Retinal pigment epithelial cell (primary cell): ENCODE measurements at regions not wholly inside any gene's neighbourhood (a gene's known extent, or its start where the extent isn't known, plus 50 kb on each side); places are given as distances from the start of the nearest gene placed in this dataset.

Experiments used
- DNase-seq: peaks from one replicate; pipeline ENCODE4 v3.0.0-alpha.2; 2010; ENCODE audit warnings: low read depth
- H3K4me3 ChIP-seq: 2 replicates; pipeline ENCODE4 v1.5.1; 2011; ENCODE audit warnings: mild to moderate bottlenecking, low read length, control low read depth, moderate library complexity
- TF ChIP-seq, protein P1 (sequence below): conservative IDR thresholded peaks from 2 replicates; pipeline ENCODE4 v1.5.1; 2011; ENCODE audit warnings: low read depth, low read length, control low read depth, inconsistent platforms

- DNase-seq = no peak
- H3K4me3 ChIP-seq = no peak overlapping the region
- TF ChIP-seq, protein P1, sequence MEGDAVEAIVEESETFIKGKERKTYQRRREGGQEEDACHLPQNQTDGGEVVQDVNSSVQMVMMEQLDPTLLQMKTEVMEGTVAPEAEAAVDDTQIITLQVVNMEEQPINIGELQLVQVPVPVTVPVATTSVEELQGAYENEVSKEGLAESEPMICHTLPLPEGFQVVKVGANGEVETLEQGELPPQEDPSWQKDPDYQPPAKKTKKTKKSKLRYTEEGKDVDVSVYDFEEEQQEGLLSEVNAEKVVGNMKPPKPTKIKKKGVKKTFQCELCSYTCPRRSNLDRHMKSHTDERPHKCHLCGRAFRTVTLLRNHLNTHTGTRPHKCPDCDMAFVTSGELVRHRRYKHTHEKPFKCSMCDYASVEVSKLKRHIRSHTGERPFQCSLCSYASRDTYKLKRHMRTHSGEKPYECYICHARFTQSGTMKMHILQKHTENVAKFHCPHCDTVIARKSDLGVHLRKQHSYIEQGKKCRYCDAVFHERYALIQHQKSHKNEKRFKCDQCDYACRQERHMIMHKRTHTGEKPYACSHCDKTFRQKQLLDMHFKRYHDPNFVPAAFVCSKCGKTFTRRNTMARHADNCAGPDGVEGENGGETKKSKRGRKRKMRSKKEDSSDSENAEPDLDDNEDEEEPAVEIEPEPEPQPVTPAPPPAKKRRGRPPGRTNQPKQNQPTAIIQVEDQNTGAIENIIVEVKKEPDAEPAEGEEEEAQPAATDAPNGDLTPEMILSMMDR = no peak
Observed at GRCh38 chr1:208312706-208313105, 68.5 kb upstream of the PLXNA2 start.

DNA sequence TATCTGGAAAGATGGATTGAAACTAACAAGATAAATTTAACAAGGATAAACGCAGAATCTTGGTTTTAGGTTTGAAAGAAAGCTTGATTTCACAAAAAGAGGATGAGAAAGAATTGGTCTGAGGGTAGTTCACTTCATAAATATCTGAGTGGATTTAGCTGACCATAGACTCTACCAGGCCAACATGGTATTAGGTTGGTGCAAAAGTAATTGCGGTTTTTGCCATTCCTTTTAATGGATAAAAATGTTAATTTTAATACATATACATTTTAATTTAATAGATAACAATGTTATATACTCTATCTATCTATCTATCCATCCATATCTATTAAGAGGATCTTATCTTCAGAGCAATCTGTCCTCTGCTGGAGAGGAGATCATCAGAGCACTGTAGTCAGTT lies 70.2 kb upstream of the PLXNA2 start:
- DNase-seq = no peak
- TF ChIP-seq, protein P1 = no peak
- H3K4me3 ChIP-seq = no peak overlapping the region

GRCh38 chr1:208318150-208318734 lies 74.1 kb upstream of the PLXNA2 start:
- DNase-seq = no peak
- H3K4me3 ChIP-seq = no peak overlapping the region
- TF ChIP-seq, protein P1 = no peak

DNA sequence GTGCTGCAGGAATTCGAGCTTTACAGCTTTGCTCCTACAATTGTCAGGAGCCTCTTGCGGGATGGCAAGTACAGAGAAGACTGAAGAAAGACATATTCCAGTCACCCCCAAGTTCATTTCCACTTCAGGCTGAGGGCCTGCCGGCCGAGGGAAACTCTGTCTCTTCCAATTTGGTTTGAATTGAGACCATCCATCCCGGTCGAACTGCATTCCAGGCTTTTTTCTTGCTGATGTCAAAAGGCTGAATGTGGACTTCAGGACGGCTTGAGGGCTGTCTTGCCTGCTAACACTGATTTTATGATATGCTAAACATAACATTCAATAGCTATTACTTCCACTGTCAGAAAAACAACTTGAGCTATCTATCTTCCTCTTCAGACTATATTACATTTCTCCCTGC lies 79.8 kb upstream of the PLXNA2 start:
- no peak for DNase-seq
- TF ChIP-seq, protein P1 = no peak
- H3K4me3 ChIP-seq = no peak overlapping the region

- H3K4me3 ChIP-seq = no peak overlapping the region
- TF ChIP-seq, protein P1 = no peak
- no peak for DNase-seq
Observed at GRCh38 chr1:208326033-208326432, 81.8 kb upstream of the PLXNA2 start.

DNA sequence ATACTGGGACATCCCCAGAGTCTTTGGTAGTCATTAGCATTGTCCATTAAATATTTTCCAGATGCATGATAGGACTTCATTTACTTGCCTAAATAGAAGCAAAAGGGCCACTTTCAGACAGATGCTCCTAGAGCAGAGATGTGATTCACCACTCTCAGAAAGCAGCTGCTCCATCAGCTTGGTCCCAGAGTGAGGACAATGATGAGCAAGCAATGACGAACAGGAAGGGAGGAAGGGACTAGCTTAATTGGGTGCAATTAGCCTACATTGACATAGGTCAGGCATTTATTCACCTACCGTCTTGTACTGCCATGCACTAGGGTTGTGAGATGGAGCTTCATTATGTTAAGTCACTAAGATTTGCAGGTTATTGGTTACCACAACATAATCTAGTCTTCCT lies 85.1 kb upstream of the PLXNA2 start:
- TF ChIP-seq, protein P1 = no peak
- no peak overlapping the region for H3K4me3 ChIP-seq
- DNase-seq = no peak

DNA sequence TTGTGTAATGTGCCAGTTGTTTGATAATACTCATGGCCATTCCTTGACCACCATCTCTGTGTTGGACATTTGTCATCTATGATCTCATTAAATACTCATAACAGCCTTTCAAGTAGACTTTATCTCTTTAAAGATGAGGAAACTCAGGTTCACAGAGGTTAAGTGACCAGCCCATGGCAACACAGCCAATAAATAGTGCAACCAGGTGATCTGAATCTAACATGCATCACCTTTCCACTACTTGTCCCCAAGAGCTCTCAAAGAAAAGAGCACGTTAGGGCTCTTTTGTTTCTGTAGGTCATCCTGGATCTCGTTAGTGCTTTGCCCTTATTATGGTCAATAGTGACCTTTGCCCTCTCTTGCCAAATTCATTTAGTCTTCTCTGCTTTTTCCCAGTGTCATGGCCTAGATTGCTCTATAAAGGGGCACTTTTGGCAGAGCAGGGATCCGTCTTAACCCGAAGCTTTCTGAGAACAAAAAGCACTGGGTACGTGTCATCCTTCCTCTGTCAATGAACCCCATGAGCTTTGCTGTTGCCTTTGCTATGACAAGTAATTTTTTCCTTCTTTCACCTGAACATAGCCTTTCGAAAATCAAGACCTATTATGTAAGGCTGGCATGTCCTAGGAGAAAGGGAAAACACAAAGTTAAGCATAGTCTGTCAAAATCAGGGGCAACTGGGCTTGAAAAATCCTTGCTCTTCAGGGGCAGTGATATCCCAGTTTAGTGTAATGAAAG lies 88.0 kb upstream of the PLXNA2 start:
- DNase-seq = no peak
- TF ChIP-seq, protein P1 = no peak
- no peak overlapping the region for H3K4me3 ChIP-seq
